AG04450 (cell line): ENCODE measurements at regions not wholly inside any gene's neighbourhood (a gene's known extent, or its start where the extent isn't known, plus 50 kb on each side); places are given as distances from the start of the nearest gene placed in this dataset.

Source experiments
- CTCF ChIA-PET: fragments of 300-600, 350-600 bp; formaldehyde crosslinking; extraction: SDS; loops from one replicate; lab custom pipeline; 2022; ENCODE audit warnings: antibody characterized with exemption, inconsistent platforms; lab: Charles Lee
- POLR2A ChIA-PET: fragments of 350-600 bp; formaldehyde crosslinking; extraction: SDS; loops from one replicate; lab custom pipeline; 2021; ENCODE audit warnings: antibody characterized with exemption, inconsistent platforms; lab: Yijun Ruan, JAX
- DNase-seq: peaks from one replicate; pipeline ENCODE4 v3.0.0-alpha.2; 2011; ENCODE audit warnings: low read depth, low spot score
- H3K27ac ChIP-seq: one replicate; pipeline ENCODE4 v1.5.1; 2012; ENCODE audit warnings: low read depth, low read length, control low read depth
- H3K27me3 ChIP-seq: one replicate; pipeline ENCODE4 v1.6.0; 2012; ENCODE audit warnings: low read length; ENCODE audit not compliant: control insufficient read depth, insufficient read depth
- H3K4me3 ChIP-seq: 2 replicates; pipeline ENCODE4 v1.5.1; 2011; ENCODE audit warnings: mild to moderate bottlenecking, low read depth, low read length, control low read depth
- H3K9me3 ChIP-seq: 2 replicates; pipeline ENCODE4 v1.5.1; 2012; ENCODE audit warnings: low read length; ENCODE audit not compliant: control insufficient read depth, insufficient read depth
- CTCF ChIP-seq: IDR thresholded peaks from 2 replicates; pipeline ENCODE4 v1.5.1; 2011; ENCODE audit warnings: low read depth, low read length, control low read depth, inconsistent platforms

GRCh38 chr2:226584518-226585055 lies 215.0 kb downstream of the IRS1 start:
- no peaks in the 10 kb centered on the region for H3K9me3 ChIP-seq
- no peak for TF ChIP-seq CTCF
- DNase-seq = no peak
- POLR2A ChIA-PET = no interaction called here
- no peak overlapping the region for H3K4me3 ChIP-seq
- H3K27me3 ChIP-seq = no peaks in the 10 kb centered on the region
- CTCF ChIA-PET = no interaction called here
- no peak overlapping the region for H3K27ac ChIP-seq

- no peak for TF ChIP-seq CTCF
- Histone ChIP-seq H3K27ac (no peak overlapping the region), H3K4me3 (no peak overlapping the region), H3K9me3 (no peaks in the 10 kb centered on the region), H3K27me3 (no peaks in the 10 kb centered on the region)
- CTCF ChIA-PET = interaction anchor here (0.6 kb wide), 1 partner anchor 207 kb away, joined by 3 read pairs; no protein-coding TSS in a partner anchor
- peak; percentile 65 for DNase-seq
- POLR2A ChIA-PET = interaction anchor here (0.6 to 1.1 kb wide), 2 partner anchors 18 to 106 kb away, joined by 3 to 4 read pairs; no protein-coding TSS in a partner anchor
These were observed 215.9 kb downstream of the IRS1 start for GRCh38 chr2:226583715-226584114.

GRCh38 chr2:226581661-226582060 lies 218.0 kb downstream of the IRS1 start:
- no peak for DNase-seq
- no peak overlapping the region for H3K4me3 ChIP-seq
- ChIA-PET POLR2A (no interaction called here), CTCF (interaction anchor here (1.2 kb wide), 1 partner anchor 104 kb away, joined by 3 read pairs; no protein-coding TSS in a partner anchor)
- H3K27me3 ChIP-seq = no peaks in the 10 kb centered on the region
- no peaks in the 10 kb centered on the region; the same call in 1 of the 2 replicates for H3K9me3 ChIP-seq
- no peak for TF ChIP-seq CTCF
- no peak overlapping the region for H3K27ac ChIP-seq

GRCh38 chr2:226581004-226581403 lies 218.6 kb downstream of the IRS1 start:
- Histone ChIP-seq H3K27ac (no peak overlapping the region), H3K27me3 (no peaks in the 10 kb centered on the region), H3K9me3 (no peaks in the 10 kb centered on the region; the same call in 1 of the 2 replicates), H3K4me3 (no peak overlapping the region)
- ChIA-PET CTCF (interaction anchor here (1.2 kb wide), 1 partner anchor 103 kb away, joined by 3 read pairs; no protein-coding TSS in a partner anchor), POLR2A (no interaction called here)
- no peak for TF ChIP-seq CTCF
- DNase-seq = no peak

GRCh38 chr2:226580403-226580802 lies 219.2 kb downstream of the IRS1 start:
- POLR2A ChIA-PET = no interaction called here
- no peaks in the 10 kb centered on the region for H3K27me3 ChIP-seq
- H3K4me3 ChIP-seq = no peak overlapping the region
- no peak for DNase-seq
- H3K9me3 ChIP-seq = no peaks in the 10 kb centered on the region; the same call in 1 of the 2 replicates
- H3K27ac ChIP-seq = no peak overlapping the region
- CTCF ChIA-PET = no interaction called here
- TF ChIP-seq CTCF = no peak
